ENCODE measurements at regions not wholly inside any gene's neighbourhood (a gene's known extent, or its start where the extent isn't known, plus 50 kb on each side); places are given as distances from the start of the nearest gene placed in this dataset.

- TF ChIP-seq RAD21 (IDR thresholded peaks at IDR 0.05; ENCODE audit: low read depth), result no peak
Observed at GRCh38 chr7:81630600-81630999, 139.2 kb downstream of the HGF start.

GRCh38 chr7:81629702-81630101, 140.1 kb downstream of the HGF start:
- no peak for TF ChIP-seq CREB1 (IDR thresholded peaks at IDR 0.05; ENCODE audit: low read depth)
- TF ChIP-seq EGR1 (IDR thresholded peaks at IDR 0.05), result no peak
- TF ChIP-seq RAD21 (IDR thresholded peaks at IDR 0.05; ENCODE audit: low read depth), result no peak
- no peak for TF ChIP-seq TEAD4 (IDR thresholded peaks at IDR 0.05)
- TF ChIP-seq, protein P1, sequence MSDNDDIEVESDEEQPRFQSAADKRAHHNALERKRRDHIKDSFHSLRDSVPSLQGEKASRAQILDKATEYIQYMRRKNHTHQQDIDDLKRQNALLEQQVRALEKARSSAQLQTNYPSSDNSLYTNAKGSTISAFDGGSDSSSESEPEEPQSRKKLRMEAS (IDR thresholded peaks at IDR 0.05), result no peak
- TF ChIP-seq FOXM1 (IDR thresholded peaks at IDR 0.05; ENCODE audit: borderline replicate concordance, low read depth), result no peak

- TF ChIP-seq, protein P2, sequence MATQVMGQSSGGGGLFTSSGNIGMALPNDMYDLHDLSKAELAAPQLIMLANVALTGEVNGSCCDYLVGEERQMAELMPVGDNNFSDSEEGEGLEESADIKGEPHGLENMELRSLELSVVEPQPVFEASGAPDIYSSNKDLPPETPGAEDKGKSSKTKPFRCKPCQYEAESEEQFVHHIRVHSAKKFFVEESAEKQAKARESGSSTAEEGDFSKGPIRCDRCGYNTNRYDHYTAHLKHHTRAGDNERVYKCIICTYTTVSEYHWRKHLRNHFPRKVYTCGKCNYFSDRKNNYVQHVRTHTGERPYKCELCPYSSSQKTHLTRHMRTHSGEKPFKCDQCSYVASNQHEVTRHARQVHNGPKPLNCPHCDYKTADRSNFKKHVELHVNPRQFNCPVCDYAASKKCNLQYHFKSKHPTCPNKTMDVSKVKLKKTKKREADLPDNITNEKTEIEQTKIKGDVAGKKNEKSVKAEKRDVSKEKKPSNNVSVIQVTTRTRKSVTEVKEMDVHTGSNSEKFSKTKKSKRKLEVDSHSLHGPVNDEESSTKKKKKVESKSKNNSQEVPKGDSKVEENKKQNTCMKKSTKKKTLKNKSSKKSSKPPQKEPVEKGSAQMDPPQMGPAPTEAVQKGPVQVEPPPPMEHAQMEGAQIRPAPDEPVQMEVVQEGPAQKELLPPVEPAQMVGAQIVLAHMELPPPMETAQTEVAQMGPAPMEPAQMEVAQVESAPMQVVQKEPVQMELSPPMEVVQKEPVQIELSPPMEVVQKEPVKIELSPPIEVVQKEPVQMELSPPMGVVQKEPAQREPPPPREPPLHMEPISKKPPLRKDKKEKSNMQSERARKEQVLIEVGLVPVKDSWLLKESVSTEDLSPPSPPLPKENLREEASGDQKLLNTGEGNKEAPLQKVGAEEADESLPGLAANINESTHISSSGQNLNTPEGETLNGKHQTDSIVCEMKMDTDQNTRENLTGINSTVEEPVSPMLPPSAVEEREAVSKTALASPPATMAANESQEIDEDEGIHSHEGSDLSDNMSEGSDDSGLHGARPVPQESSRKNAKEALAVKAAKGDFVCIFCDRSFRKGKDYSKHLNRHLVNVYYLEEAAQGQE (IDR thresholded peaks at IDR 0.05; ENCODE audit: low read depth), result no peak
- TF ChIP-seq NFIC (IDR thresholded peaks at IDR 0.05), result no peak
- no peak for TF ChIP-seq CEBPB (IDR thresholded peaks at IDR 0.05)
- TF ChIP-seq YY1 (IDR thresholded peaks at IDR 0.05; ENCODE audit: low read depth), result no peak
Observed at GRCh38 chr7:81628951-81629350, 140.9 kb downstream of the HGF start.

- no peak for TF ChIP-seq TCF12 (IDR thresholded peaks at IDR 0.05; ENCODE audit: low read depth)
- no peak for TF ChIP-seq YY1 (IDR thresholded peaks at IDR 0.05; ENCODE audit: low read depth)
- no peak for TF ChIP-seq USF1 (IDR thresholded peaks at IDR 0.05)
- no peak for TF ChIP-seq ZBTB7A (IDR thresholded peaks at IDR 0.05; ENCODE audit: low read depth)
- TF ChIP-seq, protein P2 (IDR thresholded peaks at IDR 0.05; ENCODE audit: low read depth), result no peak
- TF ChIP-seq EP300 (IDR thresholded peaks at IDR 0.05; ENCODE audit: borderline replicate concordance), result no peak
- TF ChIP-seq EGR1 (IDR thresholded peaks at IDR 0.05), result no peak
- no peak for TF ChIP-seq TAF1 (IDR thresholded peaks at IDR 0.05; ENCODE audit: low read depth)
- TF ChIP-seq NFIC (IDR thresholded peaks at IDR 0.05), result no peak
- TF ChIP-seq TEAD4 (IDR thresholded peaks at IDR 0.05), result no peak
- no peak for TF ChIP-seq CREB1 (IDR thresholded peaks at IDR 0.05; ENCODE audit: low read depth)
- TF ChIP-seq FOXM1 (IDR thresholded peaks at IDR 0.05; ENCODE audit: borderline replicate concordance, low read depth), result no peak
- TF ChIP-seq RAD21 (IDR thresholded peaks at IDR 0.05; ENCODE audit: low read depth), result no peak
- no peak for TF ChIP-seq CEBPB (IDR thresholded peaks at IDR 0.05)
- TF ChIP-seq, protein P1 (IDR thresholded peaks at IDR 0.05), result no peak
Observed at GRCh38 chr7:81627536-81628287, 142.1 kb downstream of the HGF start.

GRCh38 chr7:81626008-81626407, 143.8 kb downstream of the HGF start:
- TF ChIP-seq CREB1 (IDR thresholded peaks at IDR 0.05; ENCODE audit: low read depth) (no peak), CEBPB (IDR thresholded peaks at IDR 0.05) (no peak)
- TF ChIP-seq, protein P2 (IDR thresholded peaks at IDR 0.05; ENCODE audit: low read depth), result no peak

Data from Ishikawa (cell line).